AG10803 (cell line): ENCODE measurements at regions not wholly inside any gene's neighbourhood (a gene's known extent, or its start where the extent isn't known, plus 50 kb on each side); places are given as distances from the start of the nearest gene placed in this dataset.

Source experiments
- DNase-seq: peaks from one replicate; pipeline ENCODE4 v3.0.0; 2010; ENCODE audit warnings: low read depth
- H3K4me3 ChIP-seq: 2 replicates; pipeline ENCODE4 v1.5.1; 2011; ENCODE audit warnings: mild to moderate bottlenecking, low read length, control low read depth
- CTCF ChIP-seq: conservative IDR thresholded peaks from 2 replicates; pipeline ENCODE4 v1.5.1; 2011; ENCODE audit warnings: mild to moderate bottlenecking, low read length, control low read depth, inconsistent platforms

GRCh38 chr12:46934374-46935111 is 108.7 kb upstream of the SLC38A4 start:
- no peak for DNase-seq
- no peak for TF ChIP-seq CTCF
- H3K4me3 ChIP-seq: no peak overlapping the region

GRCh38 chr12:46935271-46935847 is 109.6 kb upstream of the SLC38A4 start:
- no peak overlapping the region for H3K4me3 ChIP-seq
- no peak for TF ChIP-seq CTCF
- DNase-seq: no peak

GRCh38 chr12:46936042-46936441 is 110.2 kb upstream of the SLC38A4 start:
- no peak overlapping the region for H3K4me3 ChIP-seq
- DNase-seq: no peak
- no peak for TF ChIP-seq CTCF

GRCh38 chr12:46938071-46938678 is 112.4 kb upstream of the SLC38A4 start:
- H3K4me3 ChIP-seq: no peak overlapping the region
- no peak for TF ChIP-seq CTCF
- DNase-seq: no peak

GRCh38 chr12:46941981-46942380 is 116.2 kb upstream of the SLC38A4 start:
- no peak for TF ChIP-seq CTCF
- peak; percentile 61 for DNase-seq
- no peak overlapping the region for H3K4me3 ChIP-seq

- TF ChIP-seq CTCF: no peak
- peak; percentile 86 for DNase-seq
- no peak overlapping the region for H3K4me3 ChIP-seq
Measured at GRCh38 chr12:46942579-46942978, 116.8 kb upstream of the SLC38A4 start.

- TF ChIP-seq CTCF: peak; percentile 49
- peak; percentile 74 for DNase-seq
Measured at GRCh38 chr12:46944088-46944487, 118.3 kb upstream of the SLC38A4 start.

More at GRCh38 chr12:46944088-46944487, 118.3 kb upstream of the SLC38A4 start:
- H3K4me3 ChIP-seq: no peak overlapping the region
